ENCODE measurements at regions not wholly inside any gene's neighbourhood (a gene's known extent, or its start where the extent isn't known, plus 50 kb on each side); places are given as distances from the start of the nearest gene placed in this dataset.

DNA sequence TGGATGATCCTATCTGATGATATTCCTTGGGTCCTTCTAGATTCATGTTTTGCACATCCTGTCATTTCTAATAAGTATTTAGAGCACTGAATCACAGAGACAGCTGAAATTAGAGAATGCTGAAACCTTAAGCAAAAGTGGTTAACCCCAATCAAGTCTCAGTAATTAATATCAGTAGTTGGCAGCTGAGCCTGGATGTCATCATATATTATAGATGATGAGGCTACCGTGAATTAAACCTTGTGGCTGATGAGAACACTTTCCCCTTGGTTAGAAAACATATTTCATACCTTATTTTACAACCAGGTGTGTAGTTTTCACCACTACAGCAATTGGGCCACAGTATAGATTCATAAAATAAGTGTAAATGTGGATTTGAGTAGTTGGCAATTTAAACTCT, 499.0 kb downstream of the PDGFC start:
- no peaks in the 10 kb centered on the region for H3K9me3 Mint-ChIP-seq
- H3K27ac Mint-ChIP-seq: no peak overlapping the region
- no peak for DNase-seq
- H3K4me1 Mint-ChIP-seq (ENCODE audit: low read depth): peaks cover 43% of the 10 kb centered on the region
- no peak for TF ChIP-seq CTCF (IDR thresholded peaks at IDR 0.05)
- H3K36me3 Mint-ChIP-seq (ENCODE audit: low read depth): peaks cover 5% of the 10 kb centered on the region
- H3K4me3 Mint-ChIP-seq: no peak overlapping the region
- H3K27me3 Mint-ChIP-seq (ENCODE audit: insufficient read depth): no peaks in the 10 kb centered on the region

DNA sequence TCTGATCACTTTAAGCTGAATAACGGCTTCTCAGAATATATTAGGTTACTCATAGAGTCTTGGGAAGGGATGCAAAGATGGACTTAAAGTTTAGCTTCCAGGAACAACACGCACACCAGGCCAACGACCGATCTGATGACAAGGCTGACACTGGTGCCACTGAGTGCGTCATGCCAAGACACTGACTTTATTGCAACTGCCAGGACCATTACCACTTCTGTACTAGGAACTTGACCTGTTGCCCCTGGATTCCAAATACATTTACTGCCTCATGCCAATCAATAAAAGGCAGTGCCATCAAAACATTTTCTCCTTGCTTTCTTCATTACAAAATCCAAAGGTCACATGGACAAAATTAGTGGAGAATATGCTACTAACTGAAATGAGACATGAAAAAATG, 505.9 kb upstream of the CTSO start:
- Mint-ChIP-seq H3K27ac (no peak overlapping the region), H3K36me3 (ENCODE audit: low read depth) (no peaks in the 10 kb centered on the region), H3K9me3 (no peaks in the 10 kb centered on the region), H3K4me3 (no peak overlapping the region), H3K4me1 (ENCODE audit: low read depth) (peaks cover 9% of the 10 kb centered on the region), H3K27me3 (ENCODE audit: insufficient read depth) (no peaks in the 10 kb centered on the region; the same call in 1 of the 2 replicates)
- DNase-seq: no peak
- no peak for TF ChIP-seq CTCF (IDR thresholded peaks at IDR 0.05)

DNA sequence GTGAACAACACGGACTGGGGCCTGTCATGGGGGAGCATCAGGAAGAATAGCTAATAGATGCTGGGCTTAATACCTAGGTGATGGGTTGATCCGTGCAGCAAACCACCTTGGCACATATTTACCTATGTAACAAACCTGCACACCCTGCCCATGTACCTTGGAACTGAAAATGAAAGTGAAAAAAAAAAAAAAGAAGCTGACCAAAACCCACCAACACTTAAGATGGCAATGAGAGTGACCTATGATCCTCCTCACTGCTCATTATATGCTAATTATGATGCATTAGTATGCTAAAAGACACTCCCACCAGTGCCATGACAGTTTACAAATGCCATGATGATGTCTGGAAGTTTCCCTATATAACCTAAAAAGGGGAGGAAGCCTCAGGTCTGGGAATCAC, 503.2 kb upstream of the CTSO start:
- Mint-ChIP-seq H3K9me3 (no peaks in the 10 kb centered on the region), H3K4me3 (no peak overlapping the region), H3K27ac (no peak overlapping the region), H3K4me1 (ENCODE audit: low read depth) (no peaks in the 10 kb centered on the region), H3K27me3 (ENCODE audit: insufficient read depth) (no peaks in the 10 kb centered on the region; the same call in 1 of the 2 replicates), H3K36me3 (ENCODE audit: low read depth) (no peaks in the 10 kb centered on the region; the same call in 1 of the 2 replicates)
- DNase-seq: no peak
- TF ChIP-seq CTCF (IDR thresholded peaks at IDR 0.05): no peak

- no peak for DNase-seq
- no peaks in the 10 kb centered on the region for H3K4me1 Mint-ChIP-seq (ENCODE audit: low read depth)
- no peak overlapping the region for H3K27ac Mint-ChIP-seq
- H3K36me3 Mint-ChIP-seq (ENCODE audit: low read depth): no peaks in the 10 kb centered on the region
- TF ChIP-seq CTCF (IDR thresholded peaks at IDR 0.05): no peak
- H3K9me3 Mint-ChIP-seq: no peaks in the 10 kb centered on the region
- no peaks in the 10 kb centered on the region for H3K27me3 Mint-ChIP-seq (ENCODE audit: insufficient read depth)
- H3K4me3 Mint-ChIP-seq: no peak overlapping the region
Measured at GRCh38 chr4:156443488-156443887, 489.8 kb upstream of the CTSO start.

- Mint-ChIP-seq H3K27ac (no peak overlapping the region), H3K4me1 (ENCODE audit: low read depth) (no peaks in the 10 kb centered on the region), H3K27me3 (ENCODE audit: insufficient read depth) (no peaks in the 10 kb centered on the region), H3K4me3 (no peak overlapping the region), H3K36me3 (ENCODE audit: low read depth) (no peaks in the 10 kb centered on the region), H3K9me3 (no peaks in the 10 kb centered on the region)
- DNase-seq: no peak
- no peak for TF ChIP-seq CTCF (IDR thresholded peaks at IDR 0.05)
Measured at GRCh38 chr4:156442912-156443311, 489.2 kb upstream of the CTSO start.

DNA sequence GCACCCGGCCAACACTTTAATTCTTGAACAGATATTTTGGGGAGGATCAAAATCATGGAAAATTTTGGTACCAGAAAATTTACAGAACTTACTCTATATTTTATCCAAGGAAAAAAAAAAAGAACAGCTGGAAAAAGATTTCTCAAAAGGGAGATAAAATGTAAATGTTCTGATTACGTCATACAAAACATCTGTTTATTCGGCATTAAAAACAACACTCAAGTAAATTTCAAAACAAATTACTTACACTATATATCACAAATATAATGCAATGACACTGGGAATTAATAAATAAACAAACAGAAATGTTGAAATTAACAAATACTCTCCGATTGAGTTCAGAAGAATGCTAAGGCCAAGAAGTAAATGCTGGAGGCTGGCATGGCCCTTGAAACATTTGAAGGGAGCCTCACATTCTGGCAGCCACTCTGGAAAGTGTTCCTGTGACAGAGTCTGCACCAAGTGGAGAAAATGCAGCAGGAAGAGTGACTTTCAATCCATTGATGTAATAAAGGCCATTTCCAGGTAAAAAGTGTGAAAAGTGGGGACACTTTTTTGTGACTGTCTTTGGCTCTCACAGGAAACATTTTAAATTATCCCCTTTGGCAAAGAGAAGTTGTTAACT, 486.0 kb upstream of the CTSO start:
- Mint-ChIP-seq H3K9me3 (no peaks in the 10 kb centered on the region), H3K27ac (no peak overlapping the region), H3K27me3 (ENCODE audit: insufficient read depth) (no peaks in the 10 kb centered on the region), H3K4me3 (no peak overlapping the region), H3K4me1 (ENCODE audit: low read depth) (no peaks in the 10 kb centered on the region), H3K36me3 (ENCODE audit: low read depth) (no peaks in the 10 kb centered on the region)
- no peak for TF ChIP-seq CTCF (IDR thresholded peaks at IDR 0.05)
- no peak for DNase-seq

Measured in HFFc6 (cell line).